ENCODE measurements at regions not wholly inside any gene's neighbourhood (a gene's known extent, or its start where the extent isn't known, plus 50 kb on each side); places are given as distances from the start of the nearest gene placed in this dataset.
"Not testable (repeated sequence)": the region's sequence is repeated elsewhere in the genome, so short reads cannot be mapped to it uniquely, and the experiment has no call there.

DNA sequence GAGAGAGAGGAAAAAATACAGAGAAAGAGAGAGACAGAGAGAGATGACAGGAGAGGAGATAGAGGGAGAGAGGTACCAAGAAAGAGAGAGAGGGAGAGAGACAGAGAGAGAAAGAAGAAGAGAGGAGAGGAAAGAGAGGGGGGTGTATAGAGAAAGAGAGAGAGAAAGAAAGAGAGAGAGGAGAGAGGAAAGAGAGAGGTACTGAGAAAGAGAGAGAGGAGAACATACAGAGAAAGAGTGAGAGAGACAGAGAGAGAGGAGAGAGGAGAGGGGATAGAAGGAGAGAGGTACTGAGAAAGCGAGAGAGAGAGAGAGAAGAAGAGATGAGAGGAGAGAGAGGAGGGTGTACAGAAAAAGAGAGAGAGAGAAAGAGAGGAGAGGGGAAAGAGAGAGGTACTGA is 269.4 kb downstream of the CRLF2 start:
- DNase-seq = no peak

DNA sequence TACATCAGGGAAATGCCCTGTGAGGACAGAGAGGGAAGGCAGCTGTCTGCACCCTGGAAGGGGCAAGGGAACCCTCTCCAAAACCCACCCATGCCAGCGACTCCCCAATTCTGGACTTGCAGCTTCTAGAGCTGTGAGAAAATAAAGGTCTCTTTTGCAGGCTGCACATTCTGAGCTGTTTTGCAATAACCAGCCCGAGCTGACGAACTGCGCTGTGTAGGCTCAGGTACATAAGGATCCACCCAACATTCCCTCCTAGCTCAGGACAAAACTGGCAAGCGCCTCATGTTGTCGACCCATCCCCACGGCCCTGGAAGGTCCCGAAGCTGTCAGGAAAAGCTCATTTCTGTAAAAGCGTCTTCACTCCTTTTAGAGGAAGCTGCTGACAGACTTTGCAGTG is 271.8 kb downstream of the CRLF2 start:
- DNase-seq = no peak

DNA sequence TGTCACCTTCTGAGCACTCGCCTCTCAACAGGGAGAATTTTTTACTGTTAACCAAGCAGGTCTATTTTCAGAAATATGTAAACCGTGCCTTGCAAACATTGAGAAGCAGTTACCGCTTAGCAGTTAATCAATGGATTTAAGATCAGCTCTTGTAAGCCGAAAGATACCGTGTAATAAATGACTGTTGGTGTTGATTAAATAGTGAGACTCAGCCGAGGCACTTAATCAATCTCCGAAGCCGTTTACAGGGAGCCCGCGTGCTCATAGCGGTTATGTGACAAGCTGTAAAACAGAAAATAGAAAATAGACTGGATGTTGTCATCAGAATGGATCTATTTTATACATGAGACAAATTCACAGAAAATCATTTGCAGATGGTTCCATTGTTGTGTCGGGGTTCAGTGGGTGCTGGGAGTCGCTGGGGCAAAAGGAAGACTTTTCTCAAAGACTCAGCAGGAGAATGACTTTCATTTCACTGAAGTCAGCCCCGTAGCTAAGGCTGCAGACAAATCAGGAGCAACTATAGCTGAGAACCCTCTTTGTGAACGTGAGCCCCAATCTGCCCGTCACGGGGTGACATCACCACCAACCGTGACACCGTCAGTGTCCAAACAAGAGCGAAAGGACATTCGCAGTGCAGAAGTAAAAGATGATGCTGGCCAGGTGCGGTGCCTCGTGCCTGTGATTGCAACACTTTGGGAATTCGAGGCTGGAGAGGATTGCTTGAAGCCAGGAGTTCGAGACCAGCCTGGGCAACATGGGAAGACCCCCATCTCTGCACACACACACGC is 275.3 kb downstream of the CRLF2 start:
- DNase-seq = no peak

DNA sequence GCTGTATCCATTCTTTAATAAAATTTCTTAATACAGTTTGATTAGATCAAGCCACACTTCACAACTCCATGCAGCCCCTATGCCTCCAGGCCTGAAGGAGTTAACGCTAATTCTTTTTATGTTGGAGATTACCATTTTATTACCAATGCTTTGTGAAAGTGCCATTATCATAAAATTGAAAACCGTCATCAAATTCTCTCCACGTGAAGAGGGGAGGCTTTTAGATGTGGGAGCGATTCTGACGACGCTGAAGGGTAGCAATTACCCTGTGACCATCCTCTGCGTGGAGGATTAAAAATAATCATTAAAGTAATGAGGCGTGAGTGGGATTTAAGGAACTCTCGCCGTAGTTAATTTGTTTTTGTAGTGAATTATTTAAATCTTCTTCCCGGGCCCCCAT is 278.8 kb downstream of the CRLF2 start:
- no peak for DNase-seq

- DNase-seq = no peak
Measured at GRCh38 chrX:928606-929005, 283.8 kb downstream of the CRLF2 start.

DNA sequence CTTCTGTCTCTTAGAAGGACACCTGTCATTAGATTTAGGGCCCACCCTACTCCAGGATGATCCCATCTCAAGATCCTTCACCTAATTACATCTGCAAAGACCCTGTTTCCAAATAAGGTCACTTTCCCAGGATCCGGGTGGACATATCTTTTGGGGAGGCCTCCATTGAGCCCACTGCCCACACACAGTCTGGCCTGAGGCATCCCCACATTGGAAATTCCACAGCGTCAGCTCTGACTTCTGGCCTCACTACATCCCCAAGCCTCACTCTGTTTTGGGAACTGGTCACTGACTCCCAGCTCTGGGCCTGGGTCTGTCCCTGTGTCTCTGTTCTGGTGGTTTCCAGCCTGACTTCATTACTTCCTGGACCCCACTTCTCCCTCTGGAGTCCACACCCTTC is 285.5 kb downstream of the CRLF2 start:
- DNase-seq = no peak

GRCh38 chrX:926070-926469 is 286.4 kb downstream of the CRLF2 start:
- no peak for DNase-seq

DNA sequence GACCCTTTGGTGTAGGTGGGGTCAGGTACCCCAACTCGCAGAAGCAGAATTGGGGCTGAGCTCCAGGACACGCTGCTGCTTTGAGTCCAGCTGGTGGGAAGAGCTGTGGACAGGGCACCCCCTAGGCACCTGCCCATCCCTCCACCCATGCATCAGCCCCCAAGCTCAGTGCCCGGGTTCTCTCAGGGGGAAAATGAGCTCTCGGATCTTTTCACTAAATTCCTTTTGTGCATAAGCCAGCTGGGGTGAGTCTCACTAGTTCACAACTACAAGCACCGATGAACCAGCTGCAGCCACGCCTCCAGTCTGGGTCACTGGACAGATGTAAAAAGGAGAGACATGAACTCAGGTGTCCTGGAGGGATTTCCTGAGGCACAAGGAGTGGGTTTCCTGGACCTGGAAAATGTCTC is 286.8 kb downstream of the CRLF2 start:
- DNase-seq = no peak

- DNase-seq = no peak
Measured at GRCh38 chrX:925094-925493, 287.4 kb downstream of the CRLF2 start.

DNA sequence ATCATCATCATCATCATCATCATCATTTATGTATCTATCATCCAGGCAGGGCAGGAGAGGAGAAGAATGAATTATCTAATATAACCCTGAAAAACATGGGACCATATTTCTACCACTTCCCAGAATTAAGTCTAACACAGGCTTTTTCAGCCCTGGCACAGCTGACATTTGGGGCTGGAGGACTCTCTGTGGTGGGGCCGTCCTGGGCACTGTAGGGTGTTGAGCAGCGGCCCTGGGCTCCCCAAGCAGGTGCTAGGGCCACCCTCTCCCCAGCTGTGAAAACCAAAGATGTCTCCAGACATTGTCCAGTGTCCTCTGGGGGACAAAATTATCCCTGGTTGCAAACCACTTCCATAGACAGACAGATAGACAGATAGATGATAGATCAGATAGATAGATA is 288.4 kb downstream of the CRLF2 start:
- DNase-seq = no peak

DNA sequence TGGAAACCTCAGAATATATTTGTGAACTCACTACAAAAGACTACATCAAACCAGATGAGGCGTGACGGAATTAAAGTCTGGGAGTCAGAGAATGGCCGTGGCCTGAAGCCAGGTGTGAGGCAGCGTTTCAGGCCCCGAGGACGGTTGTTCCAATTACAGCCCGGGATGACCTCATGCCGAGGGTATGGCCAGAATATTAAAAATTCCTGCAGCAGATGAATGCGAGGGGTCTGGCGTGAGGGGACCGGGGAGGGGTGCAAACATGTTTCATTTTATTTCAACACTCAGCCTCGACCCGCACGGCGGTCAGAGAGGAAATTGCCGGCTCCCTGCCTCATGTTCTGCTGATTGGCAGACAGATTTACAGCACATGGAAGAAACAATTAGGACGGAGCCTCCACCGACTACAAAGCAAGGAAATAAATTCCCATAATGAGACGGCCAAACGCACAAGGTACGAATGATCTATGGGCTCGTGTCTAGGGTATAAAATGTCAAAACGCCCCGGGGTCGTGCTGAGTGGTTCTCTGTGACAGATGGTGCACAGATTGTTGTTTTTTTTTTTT is 289.7 kb downstream of the SHOX start:
- DNase-seq = no peak

DNA sequence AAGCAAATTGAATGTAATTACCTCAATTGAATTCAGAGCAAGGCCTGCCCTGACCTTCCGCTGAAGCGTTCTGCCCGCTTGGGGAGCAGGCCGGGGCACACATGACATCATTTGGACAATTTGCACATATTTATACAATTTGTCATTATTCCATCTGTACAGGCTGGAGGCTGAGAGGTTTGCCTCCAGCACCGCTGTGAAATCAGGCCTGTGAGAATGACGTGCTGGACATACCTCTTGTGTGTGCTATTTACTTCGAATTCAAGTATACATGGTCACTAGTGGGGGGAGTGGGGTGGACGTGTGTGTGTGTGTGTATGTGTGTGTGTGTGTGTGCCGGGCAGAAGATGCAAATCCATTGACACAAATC is 285.6 kb downstream of the SHOX start:
- no peak for DNase-seq

DNA sequence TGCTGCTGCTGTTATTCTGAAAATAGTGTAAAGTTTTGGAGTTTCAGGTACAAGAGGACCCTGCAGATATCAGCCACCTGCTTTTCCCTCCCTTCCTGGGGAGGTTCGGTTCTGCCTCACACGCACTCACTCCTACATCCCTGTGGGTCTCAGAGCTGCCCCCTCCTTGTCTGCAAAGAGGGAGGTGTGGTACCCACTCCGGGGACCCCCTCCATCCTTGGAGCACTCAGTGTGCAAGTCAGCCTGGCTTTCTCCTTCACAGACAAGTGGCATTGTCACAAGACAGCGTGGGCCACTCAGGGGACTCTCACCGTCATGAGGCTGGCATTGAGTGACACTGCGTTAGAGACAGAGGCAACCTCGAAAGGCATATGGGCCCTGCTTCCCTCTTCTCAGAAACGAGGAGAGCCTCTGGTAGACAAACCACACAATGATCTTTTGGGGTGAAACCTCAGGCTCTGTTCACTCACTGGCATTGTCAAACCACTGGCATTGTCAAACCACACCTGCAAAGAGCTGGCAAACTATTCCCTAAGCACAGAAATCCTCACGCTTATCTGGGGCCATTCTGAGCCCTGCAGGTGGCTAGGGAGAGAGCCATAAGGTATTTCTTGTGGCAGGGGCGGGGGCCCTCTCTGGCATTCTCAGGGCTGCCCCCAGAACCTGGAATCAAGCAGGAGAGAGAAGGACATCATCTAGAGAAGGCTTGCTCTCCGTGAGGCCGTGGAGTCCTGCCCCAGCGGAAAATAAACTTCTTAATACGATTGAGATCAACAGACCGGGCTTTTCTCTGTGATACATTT is 285.0 kb downstream of the SHOX start:
- DNase-seq = no peak

DNA sequence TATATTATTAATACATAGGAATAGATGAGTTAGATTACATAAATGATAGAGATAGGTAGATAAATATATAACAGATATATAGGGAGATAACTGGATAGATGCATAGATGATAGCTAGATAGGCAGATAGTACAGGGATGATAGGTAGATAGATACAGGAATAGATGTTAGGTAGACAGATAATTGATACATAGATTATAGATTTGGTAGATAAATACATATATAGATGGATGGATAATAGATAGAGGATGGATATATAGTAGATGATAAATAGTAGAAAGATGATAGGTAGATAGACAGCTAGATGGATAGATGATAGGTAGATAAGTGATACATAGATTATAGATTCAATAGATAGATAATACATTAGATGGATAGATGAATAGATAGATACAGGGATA is 283.6 kb downstream of the SHOX start:
- DNase-seq = no peak

- DNase-seq = no peak
Measured at GRCh38 chrX:912677-913076, 282.1 kb downstream of the SHOX start.

- DNase-seq = not testable (repeated sequence)
Measured at GRCh38 chrX:909068-909467, 278.5 kb downstream of the SHOX start.

GRCh38 chrX:906586-906985 is 276.0 kb downstream of the SHOX start:
- no peak for DNase-seq

GRCh38 chrX:905848-906566 is 275.4 kb downstream of the SHOX start:
- no peak for DNase-seq

GRCh38 chrX:903116-903515 is 272.5 kb downstream of the SHOX start:
- no peak for DNase-seq

DNA sequence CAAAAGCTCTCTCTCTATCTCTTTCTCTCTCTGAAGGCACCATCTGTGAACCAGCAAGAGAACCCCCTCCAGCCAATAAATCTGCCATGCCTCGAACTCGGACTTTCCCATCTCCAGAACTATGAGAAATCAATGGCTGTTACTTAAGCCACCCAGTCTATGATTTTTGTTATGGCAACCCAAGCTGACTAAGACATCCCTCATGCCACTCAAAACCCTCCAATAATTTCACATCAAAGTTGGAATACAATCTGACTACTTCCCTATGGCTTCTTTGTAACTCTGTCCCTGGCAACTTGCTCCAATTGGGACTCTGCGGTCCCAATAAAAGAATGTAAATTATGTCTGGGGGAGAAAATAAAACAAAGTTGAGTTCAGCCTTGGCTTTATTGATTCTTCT is 265.7 kb downstream of the SHOX start:
- no peak for DNase-seq

DNA sequence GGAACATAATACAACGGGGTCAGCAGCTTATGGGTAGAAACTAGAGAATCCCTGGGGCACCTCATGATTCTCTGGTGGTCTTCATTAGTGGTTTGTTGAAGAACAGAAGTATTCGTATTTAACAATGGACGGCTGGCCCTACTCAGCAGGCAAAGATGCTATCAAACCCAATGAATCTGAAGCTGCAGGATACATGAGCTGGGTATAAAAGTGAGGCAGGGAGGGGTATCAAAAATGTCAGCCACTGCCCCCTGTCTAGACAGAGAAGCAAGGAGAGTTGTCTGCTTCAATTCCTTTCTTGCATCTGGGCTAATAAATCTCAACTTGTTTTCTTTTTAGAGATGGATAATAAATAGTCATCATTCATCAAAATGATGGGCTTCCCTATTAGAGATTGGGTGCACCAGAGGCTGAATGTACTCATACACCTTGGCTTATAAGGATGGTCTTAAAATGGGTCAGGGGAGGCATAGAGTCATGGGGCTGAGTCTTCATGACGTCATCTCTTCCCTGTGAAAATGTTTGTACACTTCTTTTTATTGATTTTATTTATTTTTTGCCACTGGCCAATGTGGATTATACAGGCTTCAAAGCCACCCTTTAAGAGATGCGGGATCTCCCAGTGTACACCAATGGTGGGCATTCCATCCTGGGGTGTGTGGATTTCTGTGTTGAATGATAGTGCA is 259.5 kb downstream of the SHOX start:
- DNase-seq = no peak

DNA sequence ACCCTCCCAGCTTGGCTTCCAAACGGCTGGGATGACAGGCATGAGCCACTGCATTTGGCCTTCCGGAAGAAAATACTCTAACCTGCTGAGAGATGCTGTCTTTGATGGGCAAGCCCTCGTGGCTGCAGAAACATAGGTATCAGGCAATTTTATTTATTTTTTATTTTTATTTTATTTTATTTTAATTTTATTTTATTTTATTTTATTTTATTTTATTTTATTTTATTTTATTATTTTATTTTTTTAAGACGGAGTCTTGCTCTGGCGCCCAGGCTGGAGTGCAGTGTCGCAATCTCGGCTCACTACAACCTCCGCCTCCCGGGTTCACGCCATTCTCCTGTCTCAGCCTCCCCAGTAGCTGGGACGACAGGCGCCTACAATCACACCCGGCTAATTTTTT is 257.1 kb downstream of the SHOX start:
- not testable (repeated sequence) for DNase-seq

- no peak for DNase-seq
Measured at GRCh38 chrX:883588-883987, 253.0 kb downstream of the SHOX start.

Measured in stimulated activated CD4-positive, alpha-beta T cell treated with anti-CD3 and anti-CD28 coated beads, Interleukin-2, amount 100 ng/mL, for 24 hours (primary cell).